ENCODE measurements at regions not wholly inside any gene's neighbourhood (a gene's known extent, or its start where the extent isn't known, plus 50 kb on each side); places are given as distances from the start of the nearest gene placed in this dataset.

DNA sequence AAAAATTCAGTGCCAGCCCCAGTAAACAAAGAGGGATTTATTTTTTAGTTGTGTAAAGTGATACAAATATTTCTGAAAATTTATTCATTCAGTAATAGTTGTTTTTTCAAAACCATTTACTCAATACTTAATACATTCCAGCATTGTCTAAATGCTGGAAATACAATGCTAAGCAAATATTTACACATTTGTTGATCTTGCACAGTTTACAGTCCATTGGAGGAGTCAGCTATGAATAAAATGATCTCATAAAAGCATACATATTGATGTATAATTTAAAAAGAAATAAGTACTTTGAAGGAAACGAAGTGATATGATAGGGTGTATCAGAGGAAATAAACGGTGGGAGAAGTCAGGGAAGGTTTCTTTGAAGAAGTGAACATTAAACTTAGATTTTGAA lies 1942.1 kb upstream of the ADGRL3 start:
- intact Hi-C loops (cut with micrococcal nuclease; ENCODE audit: unreplicated experiment): no loop called here
- BruUV-seq (replicated peaks): no TSS peak
- no peaks in the 10 kb centered on the region for H3K36me3 ChIP-seq (ENCODE audit: insufficient read depth, low read length, poor library complexity, severe bottlenecking)
- ChIA-PET POLR2A (ENCODE audit: low non-redundant PET) (no interaction called here), CTCF (no interaction called here)
- H3K4me3 ChIP-seq (ENCODE audit: low read depth, low read length, poor library complexity, severe bottlenecking): no peak overlapping the region
- no peak for DNase-seq (ENCODE audit: low spot score)
- no peak overlapping the region for H3K27ac ChIP-seq (ENCODE audit: low read depth, low read length, poor library complexity, severe bottlenecking)
- TF ChIP-seq EZH2 (IDR thresholded peaks at IDR 0.05; ENCODE audit: borderline replicate concordance, low read depth, low read length, poor library complexity, severe bottlenecking): no peak
- TF ChIP-seq, protein P1, sequence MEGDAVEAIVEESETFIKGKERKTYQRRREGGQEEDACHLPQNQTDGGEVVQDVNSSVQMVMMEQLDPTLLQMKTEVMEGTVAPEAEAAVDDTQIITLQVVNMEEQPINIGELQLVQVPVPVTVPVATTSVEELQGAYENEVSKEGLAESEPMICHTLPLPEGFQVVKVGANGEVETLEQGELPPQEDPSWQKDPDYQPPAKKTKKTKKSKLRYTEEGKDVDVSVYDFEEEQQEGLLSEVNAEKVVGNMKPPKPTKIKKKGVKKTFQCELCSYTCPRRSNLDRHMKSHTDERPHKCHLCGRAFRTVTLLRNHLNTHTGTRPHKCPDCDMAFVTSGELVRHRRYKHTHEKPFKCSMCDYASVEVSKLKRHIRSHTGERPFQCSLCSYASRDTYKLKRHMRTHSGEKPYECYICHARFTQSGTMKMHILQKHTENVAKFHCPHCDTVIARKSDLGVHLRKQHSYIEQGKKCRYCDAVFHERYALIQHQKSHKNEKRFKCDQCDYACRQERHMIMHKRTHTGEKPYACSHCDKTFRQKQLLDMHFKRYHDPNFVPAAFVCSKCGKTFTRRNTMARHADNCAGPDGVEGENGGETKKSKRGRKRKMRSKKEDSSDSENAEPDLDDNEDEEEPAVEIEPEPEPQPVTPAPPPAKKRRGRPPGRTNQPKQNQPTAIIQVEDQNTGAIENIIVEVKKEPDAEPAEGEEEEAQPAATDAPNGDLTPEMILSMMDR (conservative IDR thresholded peaks at IDR 0.05; ENCODE audit: low read depth, low read length): no peak
- H3K9me3 ChIP-seq (ENCODE audit: low read depth, low read length, poor library complexity, severe bottlenecking): no peaks in the 10 kb centered on the region
- no peaks in the 10 kb centered on the region for H3K27me3 ChIP-seq (replicated peaks; ENCODE audit: insufficient read depth, low read depth, low read length, poor library complexity)
- H3K4me1 ChIP-seq (ENCODE audit: insufficient read depth, low read length, poor library complexity, severe bottlenecking): no peaks in the 10 kb centered on the region

DNA sequence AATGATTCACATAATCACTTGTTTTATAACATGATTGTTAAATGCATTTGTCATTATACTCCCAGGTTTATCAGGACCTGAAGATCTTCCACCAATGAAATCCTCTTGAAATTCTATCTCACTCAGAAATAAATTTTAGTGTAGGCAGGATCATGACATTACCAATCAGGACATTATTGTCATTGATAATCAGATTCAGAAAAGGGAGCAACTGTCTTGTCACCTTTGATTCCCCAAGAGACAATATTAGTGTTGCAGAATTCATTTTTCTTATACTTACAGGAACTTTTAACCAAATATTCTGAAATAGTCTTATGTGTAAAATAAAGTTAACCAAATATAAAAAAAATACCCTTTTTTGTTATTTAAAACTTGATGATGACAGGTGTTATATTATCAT lies 1892.5 kb upstream of the ADGRL3 start:
- BruUV-seq (replicated peaks): no TSS peak
- POLR2A ChIA-PET (ENCODE audit: low non-redundant PET): no interaction called here

DNA sequence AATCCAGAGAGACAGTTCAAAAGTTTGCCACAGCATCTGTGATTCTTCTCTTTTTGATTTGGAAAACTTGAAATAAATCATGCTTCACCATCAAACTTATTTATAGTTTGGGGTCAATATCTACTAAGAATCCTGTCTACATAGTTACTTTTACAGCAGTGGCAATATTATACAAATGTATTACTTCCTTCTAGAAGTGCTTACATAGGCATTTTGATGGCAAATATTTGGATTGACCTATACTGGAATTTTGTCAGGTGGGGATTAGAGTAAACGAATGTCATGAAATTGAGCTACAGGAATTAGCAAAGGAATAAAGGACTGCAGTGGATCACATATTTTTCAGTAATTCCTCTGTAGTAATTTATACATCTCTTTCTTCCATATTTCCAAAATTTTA lies 1885.5 kb upstream of the ADGRL3 start:
- intact Hi-C loops (cut with micrococcal nuclease; ENCODE audit: unreplicated experiment): no loop called here
- DNase-seq (ENCODE audit: low spot score): no peak
- Histone ChIP-seq H3K4me3 (ENCODE audit: low read depth, low read length, poor library complexity, severe bottlenecking) (no peak overlapping the region), H3K36me3 (ENCODE audit: insufficient read depth, low read length, poor library complexity, severe bottlenecking) (no peaks in the 10 kb centered on the region), H3K27me3 (replicated peaks; ENCODE audit: insufficient read depth, low read depth, low read length, poor library complexity) (no peaks in the 10 kb centered on the region), H3K4me1 (ENCODE audit: insufficient read depth, low read length, poor library complexity, severe bottlenecking) (no peaks in the 10 kb centered on the region), H3K9me3 (ENCODE audit: low read depth, low read length, poor library complexity, severe bottlenecking) (no peaks in the 10 kb centered on the region), H3K27ac (ENCODE audit: low read depth, low read length, poor library complexity, severe bottlenecking) (no peak overlapping the region)
- CTCF ChIA-PET: no interaction called here
- POLR2A ChIA-PET (ENCODE audit: low non-redundant PET): no interaction called here
- TF ChIP-seq EZH2 (IDR thresholded peaks at IDR 0.05; ENCODE audit: borderline replicate concordance, low read depth, low read length, poor library complexity, severe bottlenecking): no peak
- TF ChIP-seq, protein P1 (conservative IDR thresholded peaks at IDR 0.05; ENCODE audit: low read depth, low read length): no peak
- BruUV-seq (replicated peaks): no TSS peak

More for the DNA sequence above, 1892.5 kb upstream of the ADGRL3 start:
- Histone ChIP-seq H3K36me3 (ENCODE audit: insufficient read depth, low read length, poor library complexity, severe bottlenecking) (no peaks in the 10 kb centered on the region), H3K9me3 (ENCODE audit: low read depth, low read length, poor library complexity, severe bottlenecking) (no peaks in the 10 kb centered on the region), H3K27me3 (replicated peaks; ENCODE audit: insufficient read depth, low read depth, low read length, poor library complexity) (no peaks in the 10 kb centered on the region), H3K4me3 (ENCODE audit: low read depth, low read length, poor library complexity, severe bottlenecking) (no peak overlapping the region), H3K27ac (ENCODE audit: low read depth, low read length, poor library complexity, severe bottlenecking) (no peak overlapping the region), H3K4me1 (ENCODE audit: insufficient read depth, low read length, poor library complexity, severe bottlenecking) (no peaks in the 10 kb centered on the region)
- intact Hi-C loops (cut with micrococcal nuclease; ENCODE audit: unreplicated experiment): no loop called here
- no peak for DNase-seq (ENCODE audit: low spot score)
- CTCF ChIA-PET: no interaction called here
- TF ChIP-seq, protein P1 (conservative IDR thresholded peaks at IDR 0.05; ENCODE audit: low read depth, low read length): no peak
- no peak for TF ChIP-seq EZH2 (IDR thresholded peaks at IDR 0.05; ENCODE audit: borderline replicate concordance, low read depth, low read length, poor library complexity, severe bottlenecking)
